HG03135 (cell line): ENCODE measurements at regions not wholly inside any gene's neighbourhood (a gene's known extent, or its start where the extent isn't known, plus 50 kb on each side); places are given as distances from the start of the nearest gene placed in this dataset.

ENCODE experiments used
- ATAC-seq: cut with Tn5 transposase; IDR thresholded peaks from one replicate; pipeline ENCODE4 v1.9.1; 2021; ENCODE audit warnings: mild to moderate bottlenecking, moderate library complexity; ENCODE audit not compliant: unreplicated experiment

DNA sequence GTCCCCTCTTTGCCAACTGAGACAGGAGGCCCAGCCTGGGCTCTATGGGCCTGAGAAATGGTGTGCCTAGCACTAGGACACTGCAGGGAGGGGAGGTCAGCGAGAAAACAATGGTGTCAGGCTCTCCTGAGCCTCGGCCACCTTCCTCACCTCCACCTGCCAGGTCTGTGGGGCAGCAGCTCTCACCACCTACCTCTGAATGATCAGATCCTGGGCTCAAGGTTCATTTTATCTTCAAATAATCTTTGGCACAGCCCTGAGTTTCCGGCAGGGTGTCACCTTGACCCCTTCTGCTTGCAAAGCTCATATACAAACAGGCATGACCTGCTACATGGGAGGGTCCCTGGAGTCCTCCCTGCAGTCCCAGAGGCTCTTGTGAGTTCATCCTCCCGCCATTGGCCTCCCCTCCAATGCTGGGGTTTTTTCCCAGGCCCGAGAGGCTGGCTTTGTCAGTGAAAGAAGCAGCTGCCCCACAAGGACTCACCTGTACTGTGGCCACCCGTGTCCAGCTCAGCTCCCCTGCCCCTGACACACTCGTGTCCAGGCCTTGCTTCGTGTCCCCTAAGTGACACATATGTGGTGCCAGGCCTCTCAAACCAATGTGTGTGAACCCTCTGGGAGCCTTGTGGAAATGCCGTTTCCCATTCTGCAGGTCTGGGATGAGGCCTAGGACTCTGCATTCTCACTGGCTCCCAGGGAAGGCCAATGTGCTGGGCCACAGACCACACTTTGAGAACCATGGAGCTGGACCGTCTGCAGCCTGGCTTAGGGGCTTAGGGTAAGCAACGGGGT, 176.8 kb upstream of the CIBAR2 start:
- no peak for ATAC-seq

DNA sequence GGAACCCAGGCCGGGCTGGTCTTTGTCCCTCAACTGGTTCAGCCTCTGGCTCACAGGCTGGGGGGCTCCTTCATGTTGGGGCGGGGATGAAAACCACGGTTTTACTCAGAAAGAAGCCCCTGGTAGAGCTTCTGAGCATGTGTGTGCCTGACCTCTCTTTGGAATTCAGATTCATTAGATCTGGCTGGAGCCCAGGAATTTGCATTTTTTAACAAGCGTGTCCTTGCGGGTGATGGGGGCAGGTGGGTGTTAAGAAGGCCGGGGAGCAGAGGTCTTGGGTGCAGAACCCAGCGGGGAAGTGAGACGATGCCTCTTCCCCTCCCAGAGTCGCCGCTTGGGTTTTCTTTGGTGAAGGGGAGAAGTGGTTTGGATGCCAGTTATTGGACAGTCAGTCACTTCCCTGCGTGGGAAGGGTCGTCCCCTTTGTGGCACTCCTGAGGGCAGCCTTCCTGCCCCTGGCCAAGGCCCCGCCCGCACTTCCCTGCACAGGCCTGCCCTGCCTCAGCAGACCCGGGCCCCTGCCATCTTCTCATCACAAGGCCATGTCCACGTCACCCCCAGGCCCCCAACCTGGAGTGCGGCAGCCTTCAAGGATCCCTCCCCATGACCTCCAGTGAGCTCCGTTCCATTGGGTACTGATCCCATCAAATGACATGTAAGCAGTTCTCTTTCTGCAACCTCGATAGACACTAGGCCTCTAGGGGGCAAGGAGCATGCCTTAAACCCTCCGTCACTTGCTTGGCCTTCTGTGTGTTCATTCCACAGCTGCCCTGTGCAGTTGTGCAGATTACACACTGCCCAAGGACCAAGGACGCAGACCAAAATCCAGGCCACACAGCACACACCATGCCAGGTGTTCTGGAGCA, 177.7 kb upstream of the CIBAR2 start:
- no peak for ATAC-seq

DNA sequence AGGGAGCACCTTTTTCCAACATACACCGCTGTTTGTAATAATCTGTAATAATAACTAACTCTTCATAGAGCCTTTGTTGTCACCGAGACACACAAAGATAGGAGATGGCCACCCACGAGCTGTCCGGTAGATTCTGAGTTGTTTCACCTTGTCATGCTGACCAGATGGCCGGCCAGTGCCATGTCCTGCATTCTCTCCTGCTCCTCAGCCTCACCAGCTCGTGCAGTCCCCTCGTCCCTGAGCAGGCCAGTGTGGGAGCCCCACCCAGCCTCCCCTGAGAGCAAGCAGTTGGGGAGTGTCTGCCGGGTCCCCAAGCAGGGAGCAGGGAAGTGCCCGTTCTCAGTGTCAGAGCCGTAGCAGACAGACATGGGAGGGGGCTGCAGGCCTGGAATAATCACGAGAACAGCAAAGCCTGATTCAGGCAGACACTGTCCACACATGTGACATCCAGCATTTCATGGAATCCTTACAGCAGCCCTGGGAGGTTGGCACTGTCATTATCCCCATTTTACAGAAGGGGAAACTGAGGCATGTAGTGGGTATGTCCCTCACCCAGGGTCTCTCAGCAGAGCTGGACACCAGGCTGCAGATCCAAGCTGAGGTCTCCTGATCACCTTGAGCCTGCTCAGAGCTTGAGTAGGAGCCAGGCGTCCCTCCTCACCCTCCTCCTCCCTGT, 178.5 kb upstream of the CIBAR2 start:
- no peak for ATAC-seq

DNA sequence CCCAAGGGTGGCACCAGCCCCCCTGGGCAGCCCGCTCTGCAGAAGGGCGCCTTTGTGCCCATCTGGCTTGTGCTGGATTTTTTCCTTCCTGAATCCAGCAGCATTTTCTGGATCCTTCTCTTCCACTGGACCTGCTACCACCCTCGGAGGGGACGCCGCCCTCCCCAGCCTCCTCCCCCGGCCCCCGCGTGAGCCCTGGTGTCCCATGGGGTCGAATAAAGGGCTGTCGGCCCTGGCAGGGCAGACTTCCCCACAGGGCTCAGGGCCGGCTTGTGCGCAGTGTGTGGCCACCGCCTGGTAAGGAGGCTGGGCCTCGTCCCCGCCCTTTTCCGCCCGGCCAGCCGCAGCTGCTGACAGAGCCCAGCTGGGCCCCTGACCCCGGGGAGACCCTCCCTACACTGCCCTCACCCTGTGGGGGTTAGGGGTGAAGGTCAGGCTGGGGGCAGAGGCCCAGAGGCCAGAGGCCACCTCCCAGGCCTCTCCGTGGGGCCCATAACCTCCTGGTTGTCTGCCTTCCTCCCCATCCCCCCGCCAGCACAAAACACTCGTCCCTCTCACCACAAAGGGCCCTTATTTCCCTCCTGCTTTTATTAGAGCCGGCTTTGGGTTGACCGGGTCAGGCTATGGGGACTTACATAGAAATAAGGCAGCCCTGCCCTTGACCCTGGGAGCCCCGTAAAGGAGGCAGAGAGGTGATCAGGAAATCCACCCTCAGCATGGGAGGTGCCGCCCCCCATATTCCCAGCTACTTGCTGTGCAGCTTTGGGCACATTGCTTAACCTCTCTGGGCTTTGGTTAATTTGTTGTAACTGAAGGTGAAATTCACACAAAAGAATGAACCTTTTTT, 179.3 kb upstream of the CIBAR2 start:
- no peak for ATAC-seq

DNA sequence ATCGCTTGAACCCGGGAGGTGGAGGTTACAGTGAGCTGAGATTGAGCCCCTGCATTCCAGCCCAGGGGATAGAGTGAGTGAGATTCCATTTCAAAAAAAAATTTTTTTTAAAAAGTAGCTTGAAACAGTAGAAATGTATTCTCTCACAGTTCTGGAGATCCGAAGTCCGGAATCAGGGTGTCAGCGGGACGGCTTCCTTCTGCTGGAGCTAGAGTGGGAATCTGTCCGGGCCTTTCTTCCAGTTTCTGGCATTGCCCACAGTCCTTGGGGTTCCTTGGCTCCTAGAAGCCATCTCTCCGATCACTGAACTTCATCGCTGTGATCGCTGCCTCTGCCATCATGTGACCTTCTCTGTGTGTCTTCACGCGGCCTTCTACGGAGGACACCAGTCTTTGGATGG, 181.2 kb upstream of the CIBAR2 start:
- no peak for ATAC-seq

DNA sequence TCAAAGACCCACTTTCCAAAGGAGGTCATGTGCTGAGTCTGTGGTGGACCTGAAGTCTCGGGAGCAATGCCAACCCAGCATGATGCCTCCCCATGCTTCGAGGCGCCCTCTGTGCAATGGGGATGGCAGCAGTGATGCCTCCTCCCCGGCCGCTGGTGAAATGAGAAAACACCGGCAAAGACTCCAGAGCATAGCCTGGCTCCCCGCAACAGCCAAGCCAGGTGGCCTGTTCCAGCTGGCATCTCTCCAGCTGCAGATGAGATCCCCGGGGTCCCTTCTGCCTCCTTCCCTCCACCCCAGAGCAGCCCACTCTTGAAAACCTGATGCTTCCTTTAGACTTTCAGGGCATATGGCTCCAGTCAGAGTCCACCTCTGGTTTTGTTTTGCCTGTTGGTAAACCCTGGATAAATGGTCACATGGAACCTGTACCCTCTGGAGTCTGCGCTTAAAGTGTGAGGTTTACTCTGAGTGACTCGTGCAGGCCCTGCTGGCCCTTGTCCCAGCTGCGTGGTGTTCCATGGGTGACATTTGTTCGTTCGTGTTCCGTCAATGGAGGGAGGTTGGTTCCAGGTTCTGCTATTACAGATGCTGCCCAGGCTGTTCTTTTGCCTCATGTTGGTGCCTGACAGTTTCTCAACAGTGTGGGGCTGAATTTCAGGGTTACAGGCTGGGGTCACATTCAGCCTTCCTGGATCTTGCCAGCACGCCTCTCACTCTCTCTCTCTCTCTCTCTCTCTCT, 181.8 kb upstream of the CIBAR2 start:
- ATAC-seq = no peak

DNA sequence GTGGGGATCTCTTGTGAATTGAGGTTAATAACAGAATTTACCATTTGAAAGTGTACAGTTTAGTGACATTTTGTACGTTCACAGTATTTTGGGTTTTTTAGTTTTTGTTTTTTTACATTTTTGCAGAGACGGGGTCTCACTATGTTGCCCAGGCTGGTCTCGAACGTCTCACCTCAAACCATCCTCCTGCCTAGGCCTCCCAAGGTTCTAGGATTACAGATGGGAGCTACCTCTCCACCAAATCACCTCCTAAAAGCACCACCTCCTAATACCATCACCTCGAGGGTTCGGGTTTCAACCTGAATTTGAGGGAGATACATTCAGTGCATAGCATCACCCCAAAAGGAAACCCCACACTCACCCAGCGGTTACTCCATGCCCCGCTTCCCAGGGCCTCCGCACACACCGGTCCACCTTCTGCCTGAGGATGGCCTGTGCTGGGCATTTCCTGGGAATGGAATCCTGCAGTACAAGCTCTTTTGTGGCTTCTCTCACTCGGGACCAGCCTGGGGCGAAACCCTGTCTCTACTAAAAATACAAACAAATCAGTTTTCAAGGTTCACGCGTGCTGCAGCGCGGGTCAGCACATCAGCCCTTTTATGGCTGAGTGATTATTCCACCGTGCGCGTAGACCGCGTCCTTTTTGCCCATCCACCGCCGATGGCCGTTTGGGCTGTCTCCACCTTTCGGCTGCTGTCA, 182.7 kb upstream of the CIBAR2 start:
- ATAC-seq = no peak

DNA sequence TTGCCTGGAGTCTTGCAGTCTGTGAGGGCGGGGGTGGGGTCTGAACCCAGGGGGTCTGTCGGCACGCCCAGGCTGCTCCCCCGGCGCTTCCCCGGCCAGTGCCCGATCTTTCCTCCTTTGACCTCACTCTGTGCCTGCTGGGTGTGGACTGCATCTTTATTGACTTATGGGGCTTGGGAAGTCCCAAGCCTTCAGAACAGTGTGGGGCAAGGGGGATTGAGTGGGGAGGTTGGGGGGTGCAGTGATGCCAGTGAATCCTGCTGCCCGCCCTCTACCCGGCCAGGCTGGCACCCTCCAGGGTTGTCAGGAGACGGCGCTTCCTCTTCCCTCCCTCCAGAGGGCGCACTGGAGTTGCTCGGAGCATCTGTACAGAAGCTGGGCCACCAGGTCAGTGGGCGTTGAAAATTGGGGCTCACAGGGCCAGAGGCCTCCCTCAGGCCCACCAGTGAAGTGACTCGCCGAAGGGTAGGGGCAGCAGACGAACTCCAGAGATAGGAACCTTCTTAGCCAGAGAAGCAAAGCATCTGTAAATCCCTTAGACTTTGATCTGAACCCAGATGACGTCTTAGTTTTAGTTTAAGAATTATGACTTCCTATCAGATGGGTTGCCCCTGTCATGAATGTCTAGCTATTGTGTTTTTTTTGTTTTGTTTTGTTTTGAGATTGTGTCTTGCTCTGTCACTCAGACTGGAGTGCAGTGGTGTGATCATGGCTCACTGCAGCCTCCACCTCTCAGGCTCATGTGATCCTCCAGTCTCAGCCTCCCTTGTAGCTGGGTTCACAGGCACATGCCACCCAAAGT, 184.8 kb upstream of the CIBAR2 start:
- no peak for ATAC-seq

DNA sequence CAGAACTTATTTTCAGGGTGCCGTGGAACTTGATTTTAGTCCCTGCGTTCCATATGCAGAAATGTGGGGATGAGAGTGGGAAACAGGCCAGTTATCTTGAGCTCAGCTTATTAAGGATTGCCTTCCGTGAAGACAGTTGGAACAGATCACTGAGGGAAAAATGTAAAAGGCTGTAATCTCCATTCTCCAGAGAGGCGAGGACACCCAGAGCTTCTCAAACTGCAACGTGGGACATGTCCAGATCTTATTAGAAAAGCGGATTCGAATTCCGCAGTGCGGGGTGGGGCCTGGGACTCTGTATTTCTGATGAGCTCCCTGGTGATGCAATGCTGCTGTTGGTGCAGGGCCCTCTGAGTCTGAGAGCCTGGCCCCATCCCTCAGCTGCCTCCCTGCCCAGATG, 185.6 kb upstream of the CIBAR2 start:
- no peak for ATAC-seq

DNA sequence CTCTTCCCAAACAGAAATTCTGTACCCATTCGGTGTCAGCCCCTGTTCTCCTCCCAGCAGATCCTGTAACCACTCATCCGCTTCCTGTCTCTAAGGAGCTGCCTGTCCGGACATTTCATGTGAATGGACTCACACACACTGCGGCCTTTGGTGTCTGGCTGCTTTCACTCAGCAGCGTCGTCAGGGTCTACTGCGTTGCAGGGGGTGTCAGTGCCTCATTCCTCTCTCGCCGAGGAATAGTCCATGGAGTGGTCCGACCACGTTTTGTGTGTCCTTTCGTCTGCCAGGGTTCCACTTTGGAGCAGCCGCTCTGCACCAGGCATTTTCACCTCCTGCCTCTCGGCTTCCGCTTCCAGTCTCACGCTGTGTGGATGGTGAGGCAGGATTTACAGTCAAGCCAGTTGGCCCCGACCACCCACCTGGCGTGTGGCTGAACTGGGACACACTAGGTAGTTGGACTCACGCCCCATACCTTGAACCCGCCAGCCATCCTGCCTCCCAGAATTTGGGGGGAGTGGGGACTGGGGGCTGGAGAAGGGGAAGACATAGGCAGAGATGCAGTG, 188.2 kb upstream of the CIBAR2 start:
- no peak for ATAC-seq

DNA sequence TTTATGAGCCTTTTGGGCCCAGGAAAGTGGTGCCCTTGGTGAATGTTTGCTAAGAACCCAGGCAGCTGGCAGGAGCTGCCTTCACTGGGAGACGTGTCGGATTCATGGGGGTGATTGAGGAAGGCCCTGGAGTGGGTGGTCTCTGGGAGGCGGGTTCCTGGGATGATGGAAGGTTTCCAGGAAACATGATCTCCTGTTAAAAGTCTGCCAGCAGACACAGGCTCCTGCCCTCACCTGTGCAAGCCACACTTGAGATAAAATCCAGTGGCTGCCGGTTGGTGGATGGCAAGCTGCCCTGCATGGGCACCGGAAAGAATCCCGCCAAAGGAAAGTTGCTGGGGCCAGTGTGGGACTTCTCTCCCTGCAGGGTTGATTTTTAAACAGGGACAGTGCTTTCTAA, 189.0 kb upstream of the CIBAR2 start:
- ATAC-seq = no peak

DNA sequence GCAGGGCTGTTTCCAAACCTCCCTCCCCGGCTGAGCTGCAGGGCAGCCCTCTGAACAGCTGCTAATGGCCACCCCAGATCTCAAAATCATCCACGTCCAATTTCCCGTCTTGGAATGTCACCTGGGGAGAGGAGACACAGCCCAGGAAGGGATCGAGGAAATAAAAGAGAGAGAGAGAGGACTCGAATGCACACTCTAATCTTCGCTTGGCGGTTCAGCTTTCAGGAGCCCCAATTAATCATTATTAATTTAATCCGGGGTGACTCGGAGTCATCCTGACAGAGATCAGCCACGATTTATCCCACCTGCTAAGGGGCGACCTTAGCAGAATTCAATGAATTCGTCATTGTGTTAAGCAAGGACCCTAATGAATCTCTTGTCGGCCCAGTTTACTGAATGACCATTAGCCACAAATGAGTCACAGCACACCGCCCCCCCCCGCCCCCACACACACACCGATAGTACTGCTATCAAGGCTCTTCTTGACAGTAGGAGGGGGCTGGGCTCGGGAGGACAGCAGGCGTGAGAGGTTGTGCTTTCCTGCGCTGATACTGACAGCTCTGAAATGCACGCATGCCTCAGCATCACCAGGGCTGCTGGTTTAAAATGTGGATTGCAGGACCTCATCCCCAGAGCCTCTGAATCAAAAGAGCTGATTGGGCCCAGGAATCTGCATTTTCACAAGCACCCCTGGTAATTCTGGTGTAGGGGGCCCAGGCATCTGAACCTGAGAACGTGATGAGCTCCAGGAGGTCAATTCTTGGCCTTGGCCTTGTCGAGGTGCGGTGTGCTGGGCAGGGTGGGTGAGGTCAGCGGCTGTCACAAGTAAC, 190.0 kb upstream of the CIBAR2 start:
- no peak for ATAC-seq

DNA sequence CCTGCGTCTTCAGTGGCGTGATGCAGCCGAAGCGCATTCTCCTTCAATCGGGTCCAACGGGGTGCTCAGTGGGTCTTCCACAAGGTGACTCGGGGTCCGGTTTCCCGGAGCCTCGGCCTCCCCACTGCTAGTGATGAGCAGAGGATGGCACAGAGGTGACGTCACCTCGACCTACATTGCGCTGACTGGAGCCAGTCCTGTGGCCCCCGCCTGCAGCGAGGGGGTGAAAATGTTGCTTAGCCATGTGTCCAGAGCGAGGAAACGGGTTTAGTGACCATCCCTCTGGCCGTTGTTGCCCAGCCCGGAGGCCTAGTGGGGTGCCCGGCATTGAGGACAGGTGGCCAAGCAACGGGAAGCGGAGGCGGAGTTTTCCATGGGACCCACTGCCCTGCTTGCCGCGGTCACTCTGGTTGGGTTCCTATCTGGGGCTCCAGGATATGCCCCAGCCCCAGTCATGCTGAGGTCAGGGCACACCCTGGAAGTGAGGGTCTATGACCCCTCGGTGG, 190.6 kb upstream of the CIBAR2 start:
- no peak for ATAC-seq

DNA sequence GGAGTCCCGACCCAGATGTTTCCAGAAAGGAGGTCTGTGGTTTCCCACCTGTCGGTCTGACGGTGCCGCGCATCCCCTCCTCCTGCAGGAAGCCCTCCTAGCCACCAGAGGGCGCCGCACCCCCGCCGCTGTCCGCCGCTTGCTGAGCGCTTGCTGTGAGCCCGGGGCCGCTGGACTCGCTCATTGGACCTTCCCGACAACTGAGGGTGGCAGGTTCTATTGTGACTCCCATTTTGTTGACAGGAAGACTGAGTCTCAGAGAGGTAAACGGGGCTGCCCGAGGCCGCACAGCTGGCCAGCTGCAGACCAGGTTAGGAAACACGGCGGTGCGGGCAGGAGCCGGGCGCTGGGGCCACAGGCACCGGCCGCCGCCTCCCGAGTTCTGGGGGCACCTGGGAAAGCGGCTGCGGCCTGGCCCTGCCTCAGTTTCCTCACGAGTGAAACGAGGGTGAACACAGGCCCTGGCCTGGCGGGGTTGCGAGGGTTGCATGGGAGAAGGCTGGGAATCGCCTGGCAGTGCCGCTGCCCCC, 191.1 kb upstream of the CIBAR2 start:
- peak; percentile 48 for ATAC-seq

DNA sequence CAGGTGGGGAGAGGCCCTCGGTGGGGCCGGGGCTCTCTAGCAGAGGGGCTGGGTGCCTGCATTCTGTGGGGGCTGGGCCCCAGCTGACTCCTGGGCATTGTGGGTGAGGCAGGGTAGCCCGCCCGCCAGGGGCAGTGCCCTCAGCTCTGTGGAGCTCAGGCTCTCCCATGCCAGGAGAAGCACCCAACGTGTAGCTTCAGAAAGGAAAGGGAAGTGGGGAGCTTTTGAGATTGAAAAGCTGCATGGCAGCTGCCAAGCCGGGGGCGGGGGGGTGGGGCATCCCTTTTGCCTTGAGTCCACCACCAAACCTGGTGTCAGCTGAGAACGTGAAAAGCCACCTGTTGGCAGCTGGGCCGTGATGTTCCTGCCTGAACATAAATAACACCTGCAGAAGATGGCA, 192.1 kb upstream of the CIBAR2 start:
- ATAC-seq = no peak

DNA sequence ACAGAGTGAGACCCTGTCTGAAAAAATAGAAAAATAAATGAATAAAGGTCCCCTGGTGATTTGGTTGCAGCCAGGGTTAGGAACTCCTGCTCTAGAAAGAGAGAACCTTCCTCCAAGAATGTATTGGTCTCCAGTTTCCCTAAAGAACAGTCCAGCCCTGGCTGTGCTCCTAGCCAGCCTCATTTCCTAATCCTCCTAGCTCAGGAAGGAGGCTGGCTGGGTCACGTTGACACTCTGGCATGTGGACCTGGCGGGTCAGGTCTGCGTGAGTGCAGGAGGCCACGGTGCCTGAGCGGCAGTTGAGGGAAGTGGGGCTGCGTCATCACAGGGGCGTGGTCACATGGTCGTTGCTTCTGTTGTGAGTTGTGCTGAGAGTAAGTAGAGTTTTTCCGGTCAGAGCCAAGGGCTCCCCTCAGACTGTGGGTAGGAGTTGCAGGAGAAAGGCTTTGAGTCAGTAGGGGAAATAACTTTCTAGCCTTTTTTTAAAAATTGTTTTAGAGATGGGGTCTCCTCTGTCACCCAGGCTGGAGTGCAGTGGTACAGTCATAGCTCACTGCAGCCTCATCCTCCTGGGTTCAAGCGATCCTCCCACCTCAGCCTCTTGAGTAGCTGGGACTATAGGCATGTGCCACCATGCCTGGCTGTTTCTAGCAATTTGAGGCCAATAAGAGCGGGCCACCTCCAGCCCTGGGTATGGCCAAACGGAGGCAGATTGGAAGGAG, 194.0 kb upstream of the CIBAR2 start:
- ATAC-seq = peak; percentile 62
